MM.1S (cell line): ENCODE measurements at regions not wholly inside any gene's neighbourhood (a gene's known extent, or its start where the extent isn't known, plus 50 kb on each side); places are given as distances from the start of the nearest gene placed in this dataset.

ENCODE experiments used
- DNase-seq: peaks from one replicate; pipeline ENCODE4 v3.0.0-alpha.2; 2015
- H2AFZ ChIP-seq: fragments of 300-600 bp; sonication (generic); 2 replicates; pipeline ENCODE4 v1.6.0; 2016; ENCODE audit warnings: antibody characterized with exemption, low read length
- H3F3A ChIP-seq: fragments of 300-600 bp; sonication (generic); 2 replicates; pipeline ENCODE4 v1.6.1; 2016; ENCODE audit warnings: mild to moderate bottlenecking, antibody characterized with exemption, low read length, moderate library complexity, mixed read lengths; ENCODE audit not compliant: insufficient read depth
- H3K27ac ChIP-seq: fragments of 300-600 bp; sonication (generic); 2 replicates; pipeline ENCODE4 v1.5.1; 2016; ENCODE audit warnings: mild to moderate bottlenecking, low read length
- H3K27me3 ChIP-seq: fragments of 300-600 bp; sonication (generic); replicated peaks from 2 replicates; pipeline ENCODE4 v1.6.0; 2016; ENCODE audit warnings: low read length; ENCODE audit not compliant: insufficient read depth
- H3K36me3 ChIP-seq: fragments of 300-600 bp; sonication (generic); replicated peaks from 2 replicates; pipeline ENCODE4 v1.6.1; 2016; ENCODE audit warnings: mild to moderate bottlenecking, low read length, mixed read lengths; ENCODE audit not compliant: insufficient read depth
- H3K4me1 ChIP-seq: fragments of 300-600 bp; sonication (generic); 2 replicates; pipeline ENCODE4 v1.6.1; 2016; ENCODE audit warnings: low read length, mixed read lengths
- H3K4me2 ChIP-seq: fragments of 300-600 bp; sonication (generic); 2 replicates; pipeline ENCODE4 v1.6.0; 2016; ENCODE audit warnings: low read depth, low read length
- H3K4me3 ChIP-seq: fragments of 300-600 bp; sonication (generic); 2 replicates; pipeline ENCODE4 v1.5.1; 2016; ENCODE audit warnings: low read length, mixed read lengths
- H3K79me2 ChIP-seq: fragments of 300-600 bp; sonication (generic); 2 replicates; pipeline ENCODE4 v1.6.1; 2016; ENCODE audit warnings: mixed run types, low read length, mixed read lengths
- H3K9ac ChIP-seq: fragments of 300-600 bp; sonication (generic); 2 replicates; pipeline ENCODE4 v1.6.1; 2016; ENCODE audit warnings: low read length, mixed read lengths
- H3K9me2 ChIP-seq: fragments of 300-600 bp; sonication (generic); replicated peaks from 2 replicates; pipeline ENCODE4 v1.6.1; 2016; ENCODE audit warnings: mild to moderate bottlenecking, low read length, mixed read lengths; ENCODE audit not compliant: insufficient read depth
- H3K9me3 ChIP-seq: fragments of 300-600 bp; sonication (generic); replicated peaks from 2 replicates; pipeline ENCODE4 v1.6.1; 2016; ENCODE audit warnings: mild to moderate bottlenecking, low read length, mixed read lengths; ENCODE audit not compliant: insufficient read depth
- H4K20me1 ChIP-seq: fragments of 300-600 bp; sonication (generic); 2 replicates; pipeline ENCODE4 v1.6.1; 2016; ENCODE audit warnings: mild to moderate bottlenecking, low read length, moderate library complexity, mixed read lengths; ENCODE audit not compliant: insufficient read depth
- EZH2 ChIP-seq: fragments of 300-600 bp; sonication (generic); optimal IDR thresholded peaks from 2 replicates; pipeline ENCODE3; 2017; ENCODE audit warnings: low read depth, mild to moderate bottlenecking, antibody characterized with exemption, low read length, mixed read lengths
- EZH2phosphoT487 ChIP-seq: fragments of 300-600 bp; sonication (generic); IDR thresholded peaks from 2 replicates; pipeline ENCODE4 v1.6.1; 2018; ENCODE audit warnings: antibody characterized with exemption, low read length
- TF ChIP-seq, protein P1 (sequence below): fragments of 300-600 bp; sonication (generic); IDR thresholded peaks from 2 replicates; pipeline ENCODE4 v1.5.1; 2016; ENCODE audit warnings: antibody characterized with exemption, low read length, mixed read lengths

DNA sequence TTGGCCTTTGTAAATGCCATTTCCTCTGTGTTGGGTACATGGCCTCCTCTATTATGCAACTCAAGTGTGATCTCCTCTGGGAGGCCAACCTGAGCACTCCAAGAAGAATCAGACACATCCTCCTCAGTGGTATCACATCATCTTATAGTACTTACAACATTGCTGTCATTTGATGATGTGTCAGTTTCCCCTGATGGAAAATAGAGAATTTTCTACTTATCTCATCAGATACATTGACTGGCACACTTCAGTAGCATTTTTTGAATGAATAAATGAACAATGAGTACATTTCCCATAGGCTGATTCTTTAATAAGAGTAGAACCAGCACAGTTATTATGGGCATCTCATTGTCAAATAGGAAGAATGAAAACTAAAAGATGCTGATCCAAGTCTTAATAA lies 86.6 kb upstream of the NXPH2 start:
- no peaks in the 10 kb centered on the region for H4K20me1 ChIP-seq
- no peak for TF ChIP-seq EZH2phosphoT487
- no peak for TF ChIP-seq EZH2
- TF ChIP-seq, protein P1, sequence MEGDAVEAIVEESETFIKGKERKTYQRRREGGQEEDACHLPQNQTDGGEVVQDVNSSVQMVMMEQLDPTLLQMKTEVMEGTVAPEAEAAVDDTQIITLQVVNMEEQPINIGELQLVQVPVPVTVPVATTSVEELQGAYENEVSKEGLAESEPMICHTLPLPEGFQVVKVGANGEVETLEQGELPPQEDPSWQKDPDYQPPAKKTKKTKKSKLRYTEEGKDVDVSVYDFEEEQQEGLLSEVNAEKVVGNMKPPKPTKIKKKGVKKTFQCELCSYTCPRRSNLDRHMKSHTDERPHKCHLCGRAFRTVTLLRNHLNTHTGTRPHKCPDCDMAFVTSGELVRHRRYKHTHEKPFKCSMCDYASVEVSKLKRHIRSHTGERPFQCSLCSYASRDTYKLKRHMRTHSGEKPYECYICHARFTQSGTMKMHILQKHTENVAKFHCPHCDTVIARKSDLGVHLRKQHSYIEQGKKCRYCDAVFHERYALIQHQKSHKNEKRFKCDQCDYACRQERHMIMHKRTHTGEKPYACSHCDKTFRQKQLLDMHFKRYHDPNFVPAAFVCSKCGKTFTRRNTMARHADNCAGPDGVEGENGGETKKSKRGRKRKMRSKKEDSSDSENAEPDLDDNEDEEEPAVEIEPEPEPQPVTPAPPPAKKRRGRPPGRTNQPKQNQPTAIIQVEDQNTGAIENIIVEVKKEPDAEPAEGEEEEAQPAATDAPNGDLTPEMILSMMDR = no peak
- H3K4me2 ChIP-seq = no peak overlapping the region
- H3K36me3 ChIP-seq = no peaks in the 10 kb centered on the region
- no peaks in the 10 kb centered on the region for H3K9me2 ChIP-seq
- no peak overlapping the region for H3K4me3 ChIP-seq
- no peak overlapping the region for H3K27ac ChIP-seq
- H3K27me3 ChIP-seq = no peaks in the 10 kb centered on the region
- no peak for DNase-seq
- no peak overlapping the region for H2AFZ ChIP-seq
- no peaks in the 10 kb centered on the region for H3F3A ChIP-seq
- H3K4me1 ChIP-seq = no peaks in the 10 kb centered on the region
- no peak overlapping the region for H3K9ac ChIP-seq
- H3K9me3 ChIP-seq = no peaks in the 10 kb centered on the region
- H3K79me2 ChIP-seq = no peaks in the 10 kb centered on the region

- Histone ChIP-seq H3K4me1 (no peaks in the 10 kb centered on the region), H3K4me2 (no peak overlapping the region), H3K79me2 (no peaks in the 10 kb centered on the region), H4K20me1 (no peaks in the 10 kb centered on the region), H3K27ac (no peak overlapping the region), H3K36me3 (no peaks in the 10 kb centered on the region), H3F3A (no peaks in the 10 kb centered on the region), H3K4me3 (no peak overlapping the region), H3K27me3 (no peaks in the 10 kb centered on the region), H2AFZ (no peak overlapping the region), H3K9me2 (no peaks in the 10 kb centered on the region), H3K9ac (no peak overlapping the region), H3K9me3 (no peaks in the 10 kb centered on the region)
- TF ChIP-seq, protein P1 = no peak
- TF ChIP-seq EZH2phosphoT487 = no peak
- DNase-seq = no peak
Observed at GRCh38 chr2:138853761-138854160, 73.6 kb upstream of the NXPH2 start.

GRCh38 chr2:138853296-138853695 lies 73.1 kb upstream of the NXPH2 start:
- TF ChIP-seq, protein P1 = no peak
- TF ChIP-seq EZH2phosphoT487 = no peak
- TF ChIP-seq EZH2 = no peak
- H3K9ac ChIP-seq = no peak overlapping the region

More at GRCh38 chr2:138853296-138853695, 73.1 kb upstream of the NXPH2 start:
- Histone ChIP-seq H3K9me2 (no peaks in the 10 kb centered on the region), H3K9me3 (no peaks in the 10 kb centered on the region), H3K4me2 (no peak overlapping the region), H3K4me1 (no peaks in the 10 kb centered on the region), H3K27ac (no peak overlapping the region), H3F3A (no peaks in the 10 kb centered on the region), H3K79me2 (no peaks in the 10 kb centered on the region), H4K20me1 (no peaks in the 10 kb centered on the region), H3K27me3 (no peaks in the 10 kb centered on the region), H3K4me3 (no peak overlapping the region), H3K36me3 (no peaks in the 10 kb centered on the region), H2AFZ (no peak overlapping the region)
- DNase-seq = no peak
